ENCODE measurements at regions not wholly inside any gene's neighbourhood (a gene's known extent, or its start where the extent isn't known, plus 50 kb on each side); places are given as distances from the start of the nearest gene placed in this dataset.

GRCh38 chrX:147850875-147851274 lies 60.8 kb upstream of the FMR1 start:
- Mint-ChIP-seq H3K27me3 (ENCODE audit: insufficient read depth) (no peaks in the 10 kb centered on the region), H3K4me1 (no peaks in the 10 kb centered on the region), H3K27ac (no peak overlapping the region), H3K4me3 (no peak overlapping the region), H3K9me3 (peaks cover 44% of the 10 kb centered on the region), H3K36me3 (ENCODE audit: low read depth) (no peaks in the 10 kb centered on the region)
- no peak overlapping the region for H3K9ac ChIP-seq (ENCODE audit: extremely low read depth, low read length, poor library complexity, severe bottlenecking)
- no peaks in the 10 kb centered on the region for H3K9me3 ChIP-seq (ENCODE audit: control insufficient read depth, low read length)
- no peaks in the 10 kb centered on the region for H3K36me3 ChIP-seq (ENCODE audit: control insufficient read depth, insufficient read depth, low read length)
- H3K27ac ChIP-seq (ENCODE audit: low read depth, low read length): no peak overlapping the region
- no peaks in the 10 kb centered on the region for H3K27me3 ChIP-seq (ENCODE audit: control insufficient read depth, insufficient read depth, low read length, poor library complexity, severe bottlenecking)
- DNase-seq: no peak
- no peak overlapping the region for H3K4me3 ChIP-seq (ENCODE audit: low read length)
- 67% methylated on average over 1 of the region's 3 CpGs; no CpG with 5 or more reads in 1 of the 2 experiments for WGBS, 2 experiments (ENCODE audit: insufficient coverage in 1 of 2, insufficient read length in 1 of 2)
- no peak for TF ChIP-seq CTCF (conservative IDR thresholded peaks at IDR 0.05)
- H3K4me1 ChIP-seq (ENCODE audit: control insufficient read depth, insufficient read depth, low read length): no peaks in the 10 kb centered on the region

- no peak overlapping the region for H3K4me3 Mint-ChIP-seq
- H3K27ac ChIP-seq (ENCODE audit: low read depth, low read length): no peak overlapping the region
- no peaks in the 10 kb centered on the region for H3K27me3 Mint-ChIP-seq (ENCODE audit: insufficient read depth)
- H3K9me3 Mint-ChIP-seq: peaks cover 54% of the 10 kb centered on the region
- H3K27ac Mint-ChIP-seq: no peak overlapping the region
- H3K27me3 ChIP-seq (ENCODE audit: control insufficient read depth, insufficient read depth, low read length, poor library complexity, severe bottlenecking): no peaks in the 10 kb centered on the region
- peak; percentile 55 for TF ChIP-seq CTCF (conservative IDR thresholded peaks at IDR 0.05)
- H3K36me3 ChIP-seq (ENCODE audit: control insufficient read depth, insufficient read depth, low read length): no peaks in the 10 kb centered on the region
- H3K4me1 ChIP-seq (ENCODE audit: control insufficient read depth, insufficient read depth, low read length): no peaks in the 10 kb centered on the region
- no peaks in the 10 kb centered on the region for H3K36me3 Mint-ChIP-seq (ENCODE audit: low read depth)
- H3K9ac ChIP-seq (ENCODE audit: extremely low read depth, low read length, poor library complexity, severe bottlenecking): no peak overlapping the region
- H3K4me1 Mint-ChIP-seq: no peaks in the 10 kb centered on the region
- no peak overlapping the region for H3K4me3 ChIP-seq (ENCODE audit: low read length)
- no peaks in the 10 kb centered on the region for H3K9me3 ChIP-seq (ENCODE audit: control insufficient read depth, low read length)
- peak; percentile 64 for DNase-seq
- WGBS, 2 experiments (ENCODE audit: insufficient coverage in 1 of 2, insufficient read length in 1 of 2): 69 to 100% methylated on average over 1 to 2 of the region's 2 CpGs
Observed at GRCh38 chrX:147853701-147854100, 58.0 kb upstream of the FMR1 start.

- Histone ChIP-seq H3K27me3 (ENCODE audit: control insufficient read depth, insufficient read depth, low read length, poor library complexity, severe bottlenecking) (no peaks in the 10 kb centered on the region), H3K27ac (ENCODE audit: low read depth, low read length) (no peak overlapping the region), H3K4me3 (ENCODE audit: low read length) (no peak overlapping the region), H3K9me3 (ENCODE audit: control insufficient read depth, low read length) (no peaks in the 10 kb centered on the region), H3K36me3 (ENCODE audit: control insufficient read depth, insufficient read depth, low read length) (no peaks in the 10 kb centered on the region), H3K4me1 (ENCODE audit: control insufficient read depth, insufficient read depth, low read length) (no peaks in the 10 kb centered on the region), H3K9ac (ENCODE audit: extremely low read depth, low read length, poor library complexity, severe bottlenecking) (no peak overlapping the region)
- Mint-ChIP-seq H3K4me3 (no peak overlapping the region), H3K27me3 (ENCODE audit: insufficient read depth) (no peaks in the 10 kb centered on the region), H3K27ac (no peak overlapping the region), H3K36me3 (ENCODE audit: low read depth) (no peaks in the 10 kb centered on the region), H3K9me3 (peaks cover 36% of the 10 kb centered on the region), H3K4me1 (no peaks in the 10 kb centered on the region)
- no peak for TF ChIP-seq CTCF (conservative IDR thresholded peaks at IDR 0.05)
- WGBS, 2 experiments (ENCODE audit: insufficient coverage in 1 of 2, insufficient read length in 1 of 2): 32% methylated on average over 2 of the region's 2 CpGs; no CpG with 5 or more reads in 1 of the 2 experiments
- DNase-seq: no peak
Observed at GRCh38 chrX:147859666-147860065, 52.1 kb upstream of the FMR1 start.
